ENCODE measurements at regions not wholly inside any gene's neighbourhood (a gene's known extent, or its start where the extent isn't known, plus 50 kb on each side); places are given as distances from the start of the nearest gene placed in this dataset.

GRCh38 chr7:31234836-31235605, 105.5 kb downstream of the NEUROD6 start:
- TF ChIP-seq CTCF (IDR thresholded peaks at IDR 0.05) (no peak), SIN3A (IDR thresholded peaks at IDR 0.05; ENCODE audit: borderline replicate concordance, insufficient read depth, low read depth, low read length) (no peak)

Measured in Panc1 (cell line).